Gastrocnemius medialis (tissue), 4 donors: ENCODE measurements at regions not wholly inside any gene's neighbourhood (a gene's known extent, or its start where the extent isn't known, plus 50 kb on each side); places are given as distances from the start of the nearest gene placed in this dataset.

Experiments
- POLR2A ChIP-seq, 2 donors: fragments of 450-650 bp; IDR thresholded peaks; one replicate each; pipeline ENCODE4 v1.6.1; 2017; ENCODE audit warnings: antibody characterized with exemption in 2 of 2, mild to moderate bottlenecking in 2 of 2, moderate library complexity in 2 of 2
- TF ChIP-seq, protein P1 (sequence below), 5 experiments: fragments of 450-650 bp in 3 of 5; fragments of 200-600 bp in 2 of 5; sonication (generic) in 2 of 5; IDR thresholded peaks in 4 of 5; conservative IDR thresholded peaks in 1 of 5; 1 replicate in 4 of 5; 2 replicates in 1 of 5; pipeline ENCODE4 v1.5.1; 2016 to 2019; ENCODE audit warnings: antibody characterized with exemption in 5 of 5, mild to moderate bottlenecking in 3 of 5, moderate library complexity in 3 of 5

DNA sequence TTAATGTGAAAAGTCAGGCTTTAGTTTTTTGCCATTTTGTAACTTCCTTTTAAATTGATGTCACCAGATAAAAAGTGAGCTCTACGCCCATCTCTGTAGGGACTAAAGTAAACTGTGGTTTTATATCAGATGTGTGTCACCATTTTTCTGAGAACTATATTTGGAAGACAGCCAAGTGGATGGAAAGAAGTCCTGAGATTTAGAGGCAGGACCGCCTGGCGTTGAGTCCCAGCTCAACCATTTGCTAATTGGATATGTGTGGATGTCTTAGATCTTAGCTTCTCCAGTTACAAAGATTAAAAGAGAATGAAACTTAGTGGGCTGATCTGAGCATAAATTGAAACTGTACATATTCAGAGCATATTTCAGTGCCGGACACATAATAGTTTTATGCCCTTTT lies 691.6 kb upstream of the CELF2 start:
- TF ChIP-seq POLR2A (IDR thresholded peaks at IDR 0.05), result no peak
- TF ChIP-seq, protein P1, sequence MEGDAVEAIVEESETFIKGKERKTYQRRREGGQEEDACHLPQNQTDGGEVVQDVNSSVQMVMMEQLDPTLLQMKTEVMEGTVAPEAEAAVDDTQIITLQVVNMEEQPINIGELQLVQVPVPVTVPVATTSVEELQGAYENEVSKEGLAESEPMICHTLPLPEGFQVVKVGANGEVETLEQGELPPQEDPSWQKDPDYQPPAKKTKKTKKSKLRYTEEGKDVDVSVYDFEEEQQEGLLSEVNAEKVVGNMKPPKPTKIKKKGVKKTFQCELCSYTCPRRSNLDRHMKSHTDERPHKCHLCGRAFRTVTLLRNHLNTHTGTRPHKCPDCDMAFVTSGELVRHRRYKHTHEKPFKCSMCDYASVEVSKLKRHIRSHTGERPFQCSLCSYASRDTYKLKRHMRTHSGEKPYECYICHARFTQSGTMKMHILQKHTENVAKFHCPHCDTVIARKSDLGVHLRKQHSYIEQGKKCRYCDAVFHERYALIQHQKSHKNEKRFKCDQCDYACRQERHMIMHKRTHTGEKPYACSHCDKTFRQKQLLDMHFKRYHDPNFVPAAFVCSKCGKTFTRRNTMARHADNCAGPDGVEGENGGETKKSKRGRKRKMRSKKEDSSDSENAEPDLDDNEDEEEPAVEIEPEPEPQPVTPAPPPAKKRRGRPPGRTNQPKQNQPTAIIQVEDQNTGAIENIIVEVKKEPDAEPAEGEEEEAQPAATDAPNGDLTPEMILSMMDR (IDR thresholded peaks at IDR 0.05 in 4 of 5, conservative IDR thresholded peaks at IDR 0.05 in 1 of 5), result no peak
